Heart right ventricle (tissue), 16 donors: ENCODE measurements at regions not wholly inside any gene's neighbourhood (a gene's known extent, or its start where the extent isn't known, plus 50 kb on each side); places are given as distances from the start of the nearest gene placed in this dataset.
A peak's percentile ranks its signal among the peaks of the same experiment; 100 is the strongest.

Source experiments
- ATAC-seq, 8 donors: fragments of 200-7000 bp; cut with Tn5 transposase; one replicate each; pipeline ENCODE4 v1.9.1; 2020; ENCODE audit warnings: mild to moderate bottlenecking in 8 of 8, moderate library complexity in 8 of 8, moderate number of reproducible peaks in 1 of 8
- DNase-seq, 2 donors: peaks; one replicate each; pipeline ENCODE4 v3.0.0-alpha.2; 2020
- H3K27ac ChIP-seq, 10 donors: fragments of 200-600 bp; sonication (generic) in 2 of 10; one replicate each; pipeline versions ENCODE4 v1.5.0 to v1.8.0; 2020 to 2022; ENCODE audit warnings: mild to moderate bottlenecking in 3 of 10
- H3K27me3 ChIP-seq, 7 donors: fragments of 200-600 bp; one replicate each; pipeline ENCODE4 v1.8.0; 2021 to 2022; ENCODE audit warnings: mild to moderate bottlenecking in 2 of 7
- H3K36me3 ChIP-seq, 9 donors: fragments of 200-600 bp; sonication (generic) in 1 of 9; one replicate each; pipeline versions ENCODE4 v1.5.0 to v1.8.0; 2020 to 2022; ENCODE audit warnings: mild to moderate bottlenecking in 2 of 9
- H3K4me1 ChIP-seq, 9 donors: fragments of 200-600 bp; sonication (generic) in 1 of 9; one replicate each; pipeline versions ENCODE4 v1.5.0 to v1.8.0; 2020 to 2022; ENCODE audit warnings: mild to moderate bottlenecking in 4 of 9
- H3K4me3 ChIP-seq, 10 donors: fragments of 200-600 bp; sonication (generic) in 2 of 10; one replicate each; pipeline versions ENCODE4 v1.5.0 to v1.8.0; 2020 to 2022; ENCODE audit warnings: mild to moderate bottlenecking in 7 of 10, moderate library complexity in 2 of 10
- H3K9me3 ChIP-seq, 11 donors: fragments of 200-600 bp in 10 of 11; sonication (generic) in 2 of 11; one replicate each; pipeline versions ENCODE4 v1.5.0 to v1.8.0; 2013 to 2022; ENCODE audit warnings: mild to moderate bottlenecking in 2 of 11, control low read depth in 1 of 11, moderate library complexity in 1 of 11
- WGBS, 2 donors: extraction: QIAGEN DNeasy Blood & Tissue Kit; methylation state at CpG; one replicate each; pipeline ENCODE4 v1.1.7; 2013; ENCODE audit warnings: inconsistent platforms in 1 of 2; 5-methylcytosine and 5-hydroxymethylcytosine counted together
- intact Hi-C, 10 donors: fragments of 100-400 bp; cut with DNase I; formaldehyde crosslinking; loops; one replicate each; pipeline versions ENCODE4 v1.11.1 to v1.14.2; 2022
- TF ChIP-seq, protein P1 (sequence below), 9 donors: fragments of 200-600 bp; sonication (generic) in 2 of 9; IDR thresholded peaks; one replicate each; pipeline versions ENCODE4 v1.5.0 to v1.8.0; 2021 to 2022; ENCODE audit warnings: antibody characterized with exemption in 9 of 9, mild to moderate bottlenecking in 5 of 9, moderate library complexity in 1 of 9
- donor health status: Arrhythmogenic right ventricular cardiomyopathy.
- donor health status: ischemic (EF 13 %, LVEDD 7.1; RV severe dilation, severe dysfunction).
- donor health status: healthy with polysubstance abuse.
- donor health status: DM: no; HTN: yes; CAD: no.
- donor health status: DM: no; HTN: no; CAD: no.
- donor health status: ischemic (EF 25% LVEDD 6.9; RV normal size, moderate dysfunction).
- donor health status: ischemic (EF 25% LVEDD 5.7; RV mildly dilated, moderate dysfunction).
- donor health status: healthy.
- donor health status: DM: yes; HTN: yes; CAD: no.
- donor health status: Ischemic cardiomyopathy.
- donor health status: ischemic (EF 35%, LVEDD 5.7; RV mildly dilated, moderate dysfunction).
- donor health status: nonischemic (EF 11% LVEDD 7.7; RV severe dilation, severe dysfunction).
- donor health status: DM: yes; HTN: yes; CAD: no.
- donor health status: PGD.
- donor health status: ischemic (EF 29% LVEDD 5.4; RV normal size, mild dysfunction).
- donor health status: nonischemic (EF 23%, LVEDD 6.1; RV moderate dilation, normal function).

DNA sequence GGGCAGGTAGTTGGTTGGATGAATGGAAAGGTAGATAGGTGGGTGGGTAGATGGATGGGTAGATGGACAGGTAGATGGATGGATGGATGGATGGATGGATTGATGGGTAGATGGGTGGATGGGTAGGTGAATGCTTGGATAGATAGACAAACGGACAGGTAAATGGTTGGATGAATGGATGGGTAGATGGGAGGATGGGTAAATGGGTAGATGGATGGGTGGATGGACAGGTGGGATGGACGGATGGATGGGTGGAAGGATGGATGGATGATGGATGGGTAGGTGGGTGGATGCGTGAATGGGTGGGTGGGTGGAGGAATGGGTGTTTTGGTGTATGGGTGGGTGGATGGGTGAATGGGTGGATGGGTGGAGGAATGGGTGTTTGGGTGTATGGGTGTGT lies 50.1 kb upstream of the ASAP2 start:
- 97 to 98% methylated on average over 3 of the region's 3 CpGs for WGBS, 2 donors
- intact Hi-C loops, result no loop called here

DNA sequence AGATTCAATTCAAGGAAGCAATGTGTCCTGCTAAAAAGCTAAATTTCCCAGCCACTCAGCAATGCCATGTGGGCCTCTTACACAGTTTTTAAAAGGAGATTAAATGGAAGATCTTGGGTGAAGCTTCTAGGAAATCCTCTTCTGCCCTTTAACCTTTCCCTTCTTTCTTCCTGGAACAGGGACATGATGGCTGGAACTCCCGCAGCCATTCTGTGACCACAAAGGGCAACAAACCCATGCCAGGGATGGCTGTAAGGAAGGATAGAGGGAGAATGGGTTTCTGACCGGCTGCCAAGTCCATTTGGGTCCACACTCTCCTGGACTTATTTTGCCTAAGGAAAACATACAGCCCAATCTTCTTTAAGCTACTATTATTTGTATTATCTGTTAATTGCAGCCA lies 52.6 kb upstream of the ASAP2 start:
- intact Hi-C loops, result no loop called here
- DNase-seq (no peak), ATAC-seq (no peak)
- Histone ChIP-seq H3K27ac (peak overlapping the region in 1 of 10 donors; percentile 24), H3K36me3 (no peaks in the 10 kb centered on the region), H3K4me3 (no peak overlapping the region), H3K27me3 (no peaks in the 10 kb centered on the region), H3K9me3 (peaks cover 0 to 5% (median 0%) of the 10 kb centered on the region in 11 donors), H3K4me1 (peaks cover 0 to 13% (median 5%) of the 10 kb centered on the region in 9 donors)
- WGBS, 2 donors, result 99 to 100% methylated on average over 2 of the region's 2 CpGs
- TF ChIP-seq, protein P1, sequence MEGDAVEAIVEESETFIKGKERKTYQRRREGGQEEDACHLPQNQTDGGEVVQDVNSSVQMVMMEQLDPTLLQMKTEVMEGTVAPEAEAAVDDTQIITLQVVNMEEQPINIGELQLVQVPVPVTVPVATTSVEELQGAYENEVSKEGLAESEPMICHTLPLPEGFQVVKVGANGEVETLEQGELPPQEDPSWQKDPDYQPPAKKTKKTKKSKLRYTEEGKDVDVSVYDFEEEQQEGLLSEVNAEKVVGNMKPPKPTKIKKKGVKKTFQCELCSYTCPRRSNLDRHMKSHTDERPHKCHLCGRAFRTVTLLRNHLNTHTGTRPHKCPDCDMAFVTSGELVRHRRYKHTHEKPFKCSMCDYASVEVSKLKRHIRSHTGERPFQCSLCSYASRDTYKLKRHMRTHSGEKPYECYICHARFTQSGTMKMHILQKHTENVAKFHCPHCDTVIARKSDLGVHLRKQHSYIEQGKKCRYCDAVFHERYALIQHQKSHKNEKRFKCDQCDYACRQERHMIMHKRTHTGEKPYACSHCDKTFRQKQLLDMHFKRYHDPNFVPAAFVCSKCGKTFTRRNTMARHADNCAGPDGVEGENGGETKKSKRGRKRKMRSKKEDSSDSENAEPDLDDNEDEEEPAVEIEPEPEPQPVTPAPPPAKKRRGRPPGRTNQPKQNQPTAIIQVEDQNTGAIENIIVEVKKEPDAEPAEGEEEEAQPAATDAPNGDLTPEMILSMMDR (IDR thresholded peaks at IDR 0.05), result no peak

More for the DNA sequence above, 50.1 kb upstream of the ASAP2 start:
- DNase-seq, result no peak
- no peaks in the 10 kb centered on the region for H3K27me3 ChIP-seq
- ATAC-seq, result no peak
- no peak overlapping the region for H3K4me3 ChIP-seq
- peaks cover 0 to 5% (median 0%) of the 10 kb centered on the region in 11 donors for H3K9me3 ChIP-seq
- no peak overlapping the region for H3K27ac ChIP-seq
- TF ChIP-seq, protein P1 (IDR thresholded peaks at IDR 0.05), result no peak
- no peaks in the 10 kb centered on the region for H3K36me3 ChIP-seq
- H3K4me1 ChIP-seq, result peaks cover 0 to 13% (median 5%) of the 10 kb centered on the region in 9 donors

DNA sequence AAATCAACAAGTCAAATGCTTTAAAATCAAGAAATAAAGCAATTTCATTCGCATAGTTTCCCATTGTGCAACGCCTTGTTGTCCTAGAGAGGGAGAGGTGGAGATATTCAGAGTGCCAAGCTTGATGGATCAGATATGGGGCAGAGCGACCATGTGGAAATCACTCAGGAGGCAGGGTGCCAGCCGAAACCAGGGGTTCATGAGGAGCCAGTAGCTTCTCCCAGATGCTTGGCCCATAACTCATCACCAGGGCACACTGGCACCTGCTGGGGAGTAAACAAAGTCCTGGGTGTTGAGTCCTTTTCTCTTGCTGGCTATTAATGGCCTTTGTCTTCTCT lies 53.0 kb upstream of the ASAP2 start:
- intact Hi-C loops, result no loop called here
- Histone ChIP-seq H3K36me3 (no peaks in the 10 kb centered on the region), H3K27ac (peak overlapping the region in 2 of 10 donors; percentile 4 to 24), H3K27me3 (no peaks in the 10 kb centered on the region), H3K4me3 (no peak overlapping the region), H3K4me1 (peaks cover 0 to 13% (median 5%) of the 10 kb centered on the region in 9 donors), H3K9me3 (peaks cover 0 to 5% (median 0%) of the 10 kb centered on the region in 11 donors)
- TF ChIP-seq, protein P1 (IDR thresholded peaks at IDR 0.05), result no peak
- no peak for DNase-seq
- 93 to 94% methylated on average over 4 of the region's 4 CpGs for WGBS, 2 donors
- no peak for ATAC-seq

DNA sequence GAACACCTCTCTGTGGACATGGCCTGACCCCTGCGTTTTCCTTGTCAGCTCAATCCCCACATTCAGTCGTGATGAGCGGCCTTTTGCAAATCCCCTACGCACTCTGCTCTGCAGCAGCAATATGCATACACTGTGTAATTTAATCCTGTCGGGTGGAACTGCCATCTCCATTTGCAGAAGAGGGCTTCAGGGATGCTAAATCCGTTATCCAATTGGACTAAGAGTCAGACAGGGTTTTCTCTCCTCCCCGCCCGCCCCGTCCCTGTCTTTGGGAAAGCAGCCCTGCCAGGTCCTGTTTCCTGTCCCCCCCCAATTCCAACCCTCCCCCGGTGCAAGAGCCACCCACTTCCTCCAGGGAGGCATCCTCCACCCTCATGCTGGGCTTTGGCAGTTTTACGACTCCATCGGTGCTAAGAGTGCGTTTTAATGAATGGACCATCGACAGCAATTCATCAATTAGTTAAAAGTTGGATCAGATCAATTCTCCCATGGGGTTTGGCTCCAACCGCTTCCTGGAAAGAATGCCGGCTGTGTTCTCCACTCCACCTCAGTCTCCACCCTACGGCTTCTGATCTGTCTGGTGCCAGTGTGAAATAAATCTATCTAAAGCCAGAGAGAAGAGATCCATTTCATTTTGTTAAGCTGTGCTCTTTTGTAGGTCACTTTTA lies 53.5 kb upstream of the ASAP2 start:
- Histone ChIP-seq H3K27ac (peak overlapping the region in 2 of 10 donors; percentile 4 to 24), H3K27me3 (no peaks in the 10 kb centered on the region), H3K4me3 (no peak overlapping the region), H3K4me1 (peaks cover 0 to 13% (median 5%) of the 10 kb centered on the region in 9 donors), H3K9me3 (peaks cover 0 to 5% (median 0%) of the 10 kb centered on the region in 11 donors), H3K36me3 (no peaks in the 10 kb centered on the region)
- intact Hi-C loops, result no loop called here
- TF ChIP-seq, protein P1 (IDR thresholded peaks at IDR 0.05), result no peak
- DNase-seq, result no peak
- peak; percentile 32 to 64 (median 48) for ATAC-seq
- WGBS, 2 donors, result 25 to 33% methylated on average over 17 of the region's 17 CpGs
